GM12878 (cell line): ENCODE measurements at regions not wholly inside any gene's neighbourhood (a gene's known extent, or its start where the extent isn't known, plus 50 kb on each side); places are given as distances from the start of the nearest gene placed in this dataset.

Source experiments
- FOS ChIP-seq: IDR thresholded peaks from 3 replicates; pipeline ENCODE4 v1.6.1; 2011; ENCODE audit warnings: borderline replicate concordance; ENCODE audit not compliant: insufficient read length; ENCODE audit errors: extremely low read depth
- JUND ChIP-seq: IDR thresholded peaks from 2 replicates; pipeline ENCODE4 v1.6.1; 2012; ENCODE audit warnings: low read depth, mild to moderate bottlenecking, low read length, improper control_type of control experiment, moderate library complexity
- MEF2B ChIP-seq: fragments of 450-650 bp; IDR thresholded peaks from 2 replicates; pipeline ENCODE4 v1.6.1; 2018; ENCODE audit warnings: mild to moderate bottlenecking, moderate library complexity; ENCODE audit not compliant: partially characterized antibody, poor library complexity, severe bottlenecking
- MXI1 ChIP-seq: fragments of 150-350 bp; IDR thresholded peaks from 2 replicates; pipeline ENCODE4 v1.6.1; 2011; ENCODE audit warnings: low read depth, mild to moderate bottlenecking, inconsistent platforms, low read length, improper control_type of control experiment
- NFYA ChIP-seq: IDR thresholded peaks from 2 replicates; pipeline ENCODE4 v1.6.1; 2011; ENCODE audit warnings: low read depth, mild to moderate bottlenecking, low read length, improper control_type of control experiment, borderline replicate concordance
- NR2C2 ChIP-seq: IDR thresholded peaks from 2 replicates; pipeline ENCODE4 v1.6.1; 2011; ENCODE audit warnings: borderline replicate concordance, low read depth; ENCODE audit not compliant: control insufficient read depth, insufficient read length
- RAD21 ChIP-seq: IDR thresholded peaks from 2 replicates; pipeline ENCODE4 v1.6.1; 2011; ENCODE audit warnings: mild to moderate bottlenecking, low read depth, low read length, moderate library complexity; ENCODE audit not compliant: insufficient read depth
- TARDBP ChIP-seq: IDR thresholded peaks from 2 replicates; pipeline ENCODE4 v1.6.1; 2016; ENCODE audit warnings: borderline replicate concordance
- TF ChIP-seq, protein P1 (sequence below): IDR thresholded peaks from 2 replicates; pipeline ENCODE4 v1.6.1; 2011; ENCODE audit warnings: low read depth, low read length, improper control_type of control experiment, borderline replicate concordance
- TF ChIP-seq, protein P2 (sequence below): fragments of 450-650 bp; IDR thresholded peaks from 2 replicates; pipeline ENCODE4 v1.6.1; 2014; ENCODE audit warnings: mild to moderate bottlenecking
- TF ChIP-seq, protein P3 (sequence below): fragments of 450-650 bp; IDR thresholded peaks from 2 replicates; pipeline ENCODE4 v1.6.1; 2018; ENCODE audit warnings: mild to moderate bottlenecking, low read depth, moderate library complexity; ENCODE audit not compliant: partially characterized antibody

DNA sequence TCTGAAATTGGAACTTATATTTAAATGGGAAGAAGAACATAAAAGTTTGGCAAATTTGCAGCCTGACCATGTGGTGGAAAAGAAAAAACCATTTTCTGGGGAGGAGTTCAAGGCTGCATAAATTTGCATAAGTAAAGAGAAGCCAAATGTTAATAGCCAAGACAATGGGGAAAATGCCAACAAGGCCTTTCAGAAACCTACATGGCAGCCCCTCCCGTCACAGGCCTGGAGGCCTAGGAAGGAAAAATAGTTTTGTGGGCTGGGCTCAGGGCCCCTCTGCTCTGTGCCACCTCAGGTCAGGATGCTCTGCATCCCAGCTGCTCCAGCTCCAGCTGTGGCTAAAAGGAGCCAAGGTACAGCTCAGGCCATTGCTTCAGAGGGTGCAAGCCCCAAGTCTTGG is 67.6 kb upstream of the CCDC60 start (continued):
- TF ChIP-seq, protein P1, sequence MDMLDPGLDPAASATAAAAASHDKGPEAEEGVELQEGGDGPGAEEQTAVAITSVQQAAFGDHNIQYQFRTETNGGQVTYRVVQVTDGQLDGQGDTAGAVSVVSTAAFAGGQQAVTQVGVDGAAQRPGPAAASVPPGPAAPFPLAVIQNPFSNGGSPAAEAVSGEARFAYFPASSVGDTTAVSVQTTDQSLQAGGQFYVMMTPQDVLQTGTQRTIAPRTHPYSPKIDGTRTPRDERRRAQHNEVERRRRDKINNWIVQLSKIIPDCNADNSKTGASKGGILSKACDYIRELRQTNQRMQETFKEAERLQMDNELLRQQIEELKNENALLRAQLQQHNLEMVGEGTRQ, result no peak
- TF ChIP-seq RAD21 (no peak), MXI1 (no peak), JUND (no peak), TARDBP (no peak), NR2C2 (no peak), FOS (no peak), MEF2B (no peak), NFYA (no peak)
- TF ChIP-seq, protein P2, sequence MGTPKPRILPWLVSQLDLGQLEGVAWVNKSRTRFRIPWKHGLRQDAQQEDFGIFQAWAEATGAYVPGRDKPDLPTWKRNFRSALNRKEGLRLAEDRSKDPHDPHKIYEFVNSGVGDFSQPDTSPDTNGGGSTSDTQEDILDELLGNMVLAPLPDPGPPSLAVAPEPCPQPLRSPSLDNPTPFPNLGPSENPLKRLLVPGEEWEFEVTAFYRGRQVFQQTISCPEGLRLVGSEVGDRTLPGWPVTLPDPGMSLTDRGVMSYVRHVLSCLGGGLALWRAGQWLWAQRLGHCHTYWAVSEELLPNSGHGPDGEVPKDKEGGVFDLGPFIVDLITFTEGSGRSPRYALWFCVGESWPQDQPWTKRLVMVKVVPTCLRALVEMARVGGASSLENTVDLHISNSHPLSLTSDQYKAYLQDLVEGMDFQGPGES, result no peak
- TF ChIP-seq, protein P3, sequence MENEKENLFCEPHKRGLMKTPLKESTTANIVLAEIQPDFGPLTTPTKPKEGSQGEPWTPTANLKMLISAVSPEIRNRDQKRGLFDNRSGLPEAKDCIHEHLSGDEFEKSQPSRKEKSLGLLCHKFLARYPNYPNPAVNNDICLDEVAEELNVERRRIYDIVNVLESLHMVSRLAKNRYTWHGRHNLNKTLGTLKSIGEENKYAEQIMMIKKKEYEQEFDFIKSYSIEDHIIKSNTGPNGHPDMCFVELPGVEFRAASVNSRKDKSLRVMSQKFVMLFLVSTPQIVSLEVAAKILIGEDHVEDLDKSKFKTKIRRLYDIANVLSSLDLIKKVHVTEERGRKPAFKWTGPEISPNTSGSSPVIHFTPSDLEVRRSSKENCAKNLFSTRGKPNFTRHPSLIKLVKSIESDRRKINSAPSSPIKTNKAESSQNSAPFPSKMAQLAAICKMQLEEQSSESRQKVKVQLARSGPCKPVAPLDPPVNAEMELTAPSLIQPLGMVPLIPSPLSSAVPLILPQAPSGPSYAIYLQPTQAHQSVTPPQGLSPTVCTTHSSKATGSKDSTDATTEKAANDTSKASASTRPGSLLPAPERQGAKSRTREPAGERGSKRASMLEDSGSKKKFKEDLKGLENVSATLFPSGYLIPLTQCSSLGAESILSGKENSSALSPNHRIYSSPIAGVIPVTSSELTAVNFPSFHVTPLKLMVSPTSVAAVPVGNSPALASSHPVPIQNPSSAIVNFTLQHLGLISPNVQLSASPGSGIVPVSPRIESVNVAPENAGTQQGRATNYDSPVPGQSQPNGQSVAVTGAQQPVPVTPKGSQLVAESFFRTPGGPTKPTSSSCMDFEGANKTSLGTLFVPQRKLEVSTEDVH, result no peak
